Hepatocyte (in vitro differentiated cells): ENCODE measurements at regions not wholly inside any gene's neighbourhood (a gene's known extent, or its start where the extent isn't known, plus 50 kb on each side); places are given as distances from the start of the nearest gene placed in this dataset.

Experiments
- DNase-seq: peaks from one replicate; pipeline ENCODE4 v3.0.0-alpha.2; 2016; ENCODE audit warnings: low spot score
- H2AFZ ChIP-seq: fragments of 200-600 bp; sonication (generic); 2 replicates; pipeline ENCODE4 v1.6.0; 2016; ENCODE audit warnings: antibody characterized with exemption, mild to moderate bottlenecking
- H3K27ac ChIP-seq: fragments of 200-600 bp; sonication (generic); 2 replicates; pipeline ENCODE4 v1.5.1; 2016; ENCODE audit warnings: mild to moderate bottlenecking
- H3K27me3 ChIP-seq: fragments of 200-600 bp; sonication (generic); 2 replicates; pipeline ENCODE4 v1.6.1; 2016
- H3K36me3 ChIP-seq: fragments of 200-600 bp; sonication (generic); replicated peaks from 2 replicates; pipeline ENCODE4 v1.5.1; 2016; ENCODE audit warnings: low read depth; ENCODE audit not compliant: insufficient read depth
- H3K4me1 ChIP-seq: fragments of 200-600 bp; sonication (generic); 2 replicates; pipeline ENCODE4 v1.5.1; 2016; ENCODE audit warnings: mild to moderate bottlenecking, moderate library complexity; ENCODE audit not compliant: insufficient read depth
- H3K4me2 ChIP-seq: fragments of 200-600 bp; sonication (generic); 2 replicates; pipeline ENCODE4 v1.6.0; 2016
- H3K4me3 ChIP-seq: fragments of 200-600 bp; sonication (generic); 2 replicates; pipeline ENCODE4 v1.5.1; 2016; ENCODE audit warnings: mild to moderate bottlenecking
- H3K79me2 ChIP-seq: fragments of 200-600 bp; sonication (generic); 2 replicates; pipeline ENCODE4 v1.6.0; 2017; ENCODE audit warnings: mild to moderate bottlenecking
- H3K9me2 ChIP-seq: fragments of 200-600 bp; sonication (generic); replicated peaks from 2 replicates; pipeline ENCODE4 v1.6.0; 2017; ENCODE audit warnings: mild to moderate bottlenecking; ENCODE audit not compliant: insufficient read depth
- H3K9me3 ChIP-seq: fragments of 200-600 bp; sonication (generic); 2 replicates; pipeline ENCODE4 v1.5.1; 2016; ENCODE audit warnings: low read depth, mild to moderate bottlenecking
- H4K20me1 ChIP-seq: fragments of 200-600 bp; sonication (generic); 2 replicates; pipeline ENCODE4 v1.6.0; 2016; ENCODE audit warnings: mild to moderate bottlenecking; ENCODE audit not compliant: insufficient read depth, poor library complexity, severe bottlenecking
- CTCF ChIP-seq: fragments of 200-600 bp; sonication (generic); IDR thresholded peaks from 2 replicates; pipeline ENCODE4 v1.5.1; 2016; ENCODE audit warnings: antibody characterized with exemption, mild to moderate bottlenecking; ENCODE audit not compliant: poor library complexity
- EZH2 ChIP-seq: fragments of 200-600 bp; sonication (generic); IDR thresholded peaks from 2 replicates; pipeline ENCODE4 v1.6.1; 2016; ENCODE audit warnings: antibody characterized with exemption, mild to moderate bottlenecking, borderline replicate concordance
- EZH2phosphoT487 ChIP-seq: fragments of 200-600 bp; sonication (generic); IDR thresholded peaks from one replicate; pipeline ENCODE4 v1.6.1; 2018; ENCODE audit warnings: antibody characterized with exemption, mild to moderate bottlenecking, low read depth, moderate library complexity; ENCODE audit not compliant: unreplicated experiment, severe bottlenecking
- WGBS: methylation state at CpG from one replicate; pipeline ENCODE4 v1.1.6; 2016; ENCODE audit warnings: low lambda C conversion rate; ENCODE audit errors: missing lambda C conversion rate; 5-methylcytosine and 5-hydroxymethylcytosine counted together

- Histone ChIP-seq H3K9me2 (no peaks in the 10 kb centered on the region), H3K4me3 (no peak overlapping the region), H3K9me3 (no peaks in the 10 kb centered on the region), H2AFZ (no peak overlapping the region), H3K36me3 (no peaks in the 10 kb centered on the region), H3K79me2 (no peaks in the 10 kb centered on the region), H3K4me2 (no peak overlapping the region), H3K27ac (no peak overlapping the region), H3K4me1 (peaks cover 9% of the 10 kb centered on the region), H4K20me1 (no peaks in the 10 kb centered on the region), H3K27me3 (no peaks in the 10 kb centered on the region)
- WGBS = 94% methylated on average over 4 of the region's 4 CpGs
- TF ChIP-seq EZH2phosphoT487 (no peak), EZH2 (no peak), CTCF (no peak)
- DNase-seq = no peak
Observed at GRCh38 chr13:93080166-93080565, 146.4 kb upstream of the GPC6 start.

- Histone ChIP-seq H3K9me2 (no peaks in the 10 kb centered on the region), H3K4me1 (peaks cover 9% of the 10 kb centered on the region), H3K27ac (no peak overlapping the region), H3K9me3 (no peaks in the 10 kb centered on the region), H3K27me3 (no peaks in the 10 kb centered on the region), H2AFZ (no peak overlapping the region), H3K36me3 (no peaks in the 10 kb centered on the region), H3K4me2 (no peak overlapping the region), H3K4me3 (no peak overlapping the region), H4K20me1 (no peaks in the 10 kb centered on the region), H3K79me2 (no peaks in the 10 kb centered on the region)
- TF ChIP-seq EZH2phosphoT487 (no peak), CTCF (no peak), EZH2 (no peak)
- 54% methylated on average over 1 of the region's 1 CpG for WGBS
- no peak for DNase-seq
Observed at GRCh38 chr13:93080587-93080986, 146.0 kb upstream of the GPC6 start.

- Histone ChIP-seq H3K27ac (no peak overlapping the region), H3K4me2 (no peak overlapping the region), H3K9me3 (no peaks in the 10 kb centered on the region), H4K20me1 (no peaks in the 10 kb centered on the region), H3K4me1 (peaks cover under 1% of the 10 kb centered on the region), H3K27me3 (no peaks in the 10 kb centered on the region), H2AFZ (no peak overlapping the region), H3K79me2 (no peaks in the 10 kb centered on the region), H3K9me2 (no peaks in the 10 kb centered on the region), H3K4me3 (no peak overlapping the region), H3K36me3 (no peaks in the 10 kb centered on the region)
- 69% methylated on average over 2 of the region's 2 CpGs for WGBS
- peak; percentile 8 for DNase-seq
- TF ChIP-seq CTCF (no peak), EZH2 (no peak), EZH2phosphoT487 (no peak)
Observed at GRCh38 chr13:93086329-93086728, 140.3 kb upstream of the GPC6 start.

- H3K79me2 ChIP-seq = no peaks in the 10 kb centered on the region
- 96% methylated on average over 6 of the region's 6 CpGs for whole genome bisulfite sequencing
- no peaks in the 10 kb centered on the region for H3K27me3 ChIP-seq
- peak; percentile 35 for DNase-seq
- no peak overlapping the region for H3K27ac ChIP-seq
- H3K9me3 ChIP-seq = no peaks in the 10 kb centered on the region
- no peaks in the 10 kb centered on the region for H3K36me3 ChIP-seq
- TF ChIP-seq CTCF (no peak), EZH2 (no peak), EZH2phosphoT487 (no peak)
- no peaks in the 10 kb centered on the region for H4K20me1 ChIP-seq
- H2AFZ ChIP-seq = no peak overlapping the region
- H3K4me2 ChIP-seq = no peak overlapping the region
- no peak overlapping the region for H3K4me3 ChIP-seq
- H3K4me1 ChIP-seq = peaks cover 4% of the 10 kb centered on the region
- H3K9me2 ChIP-seq = no peaks in the 10 kb centered on the region
Observed at GRCh38 chr13:93098972-93099371, 127.6 kb upstream of the GPC6 start.
